ENCODE measurements at regions not wholly inside any gene's neighbourhood (a gene's known extent, or its start where the extent isn't known, plus 50 kb on each side); places are given as distances from the start of the nearest gene placed in this dataset.

- H3K4me1 ChIP-seq: no peaks in the 10 kb centered on the region
- DNase-seq (no peak), ATAC-seq (no peak)
- intact Hi-C loops (cut with DNase I): no loop called here
- H3K9me3 ChIP-seq: no peaks in the 10 kb centered on the region
- H3K4me3 ChIP-seq: no peak overlapping the region
- TF ChIP-seq, protein P1, sequence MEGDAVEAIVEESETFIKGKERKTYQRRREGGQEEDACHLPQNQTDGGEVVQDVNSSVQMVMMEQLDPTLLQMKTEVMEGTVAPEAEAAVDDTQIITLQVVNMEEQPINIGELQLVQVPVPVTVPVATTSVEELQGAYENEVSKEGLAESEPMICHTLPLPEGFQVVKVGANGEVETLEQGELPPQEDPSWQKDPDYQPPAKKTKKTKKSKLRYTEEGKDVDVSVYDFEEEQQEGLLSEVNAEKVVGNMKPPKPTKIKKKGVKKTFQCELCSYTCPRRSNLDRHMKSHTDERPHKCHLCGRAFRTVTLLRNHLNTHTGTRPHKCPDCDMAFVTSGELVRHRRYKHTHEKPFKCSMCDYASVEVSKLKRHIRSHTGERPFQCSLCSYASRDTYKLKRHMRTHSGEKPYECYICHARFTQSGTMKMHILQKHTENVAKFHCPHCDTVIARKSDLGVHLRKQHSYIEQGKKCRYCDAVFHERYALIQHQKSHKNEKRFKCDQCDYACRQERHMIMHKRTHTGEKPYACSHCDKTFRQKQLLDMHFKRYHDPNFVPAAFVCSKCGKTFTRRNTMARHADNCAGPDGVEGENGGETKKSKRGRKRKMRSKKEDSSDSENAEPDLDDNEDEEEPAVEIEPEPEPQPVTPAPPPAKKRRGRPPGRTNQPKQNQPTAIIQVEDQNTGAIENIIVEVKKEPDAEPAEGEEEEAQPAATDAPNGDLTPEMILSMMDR (IDR thresholded peaks at IDR 0.05): no peak
- H3K27ac ChIP-seq: no peak overlapping the region
- no peaks in the 10 kb centered on the region for H3K36me3 ChIP-seq
- H3K27me3 ChIP-seq: no peaks in the 10 kb centered on the region
These were observed 178.9 kb upstream of the VEGFC start for GRCh38 chr4:176971576-176972115.

DNA sequence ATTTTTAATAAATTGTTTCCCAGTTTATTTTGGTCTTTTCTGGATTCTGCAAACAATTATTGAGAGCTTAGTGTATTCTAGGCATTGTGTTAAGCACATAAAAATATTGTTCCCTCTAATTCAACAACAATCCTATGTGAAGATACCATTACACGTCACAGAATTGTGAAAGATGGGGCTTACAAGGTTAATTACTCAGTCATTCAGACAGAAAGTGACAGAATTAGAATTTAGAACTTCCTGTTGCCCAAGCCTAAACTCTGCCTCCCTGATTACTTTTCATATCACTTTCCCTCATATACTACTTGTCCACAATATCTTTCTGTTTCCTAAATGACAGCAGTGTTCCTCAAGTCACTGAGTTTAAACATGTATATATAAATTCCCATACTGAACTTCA is 186.7 kb upstream of the VEGFC start:
- Histone ChIP-seq H3K36me3 (no peaks in the 10 kb centered on the region), H3K4me1 (no peaks in the 10 kb centered on the region), H3K27ac (no peak overlapping the region), H3K4me3 (no peak overlapping the region), H3K9me3 (no peaks in the 10 kb centered on the region), H3K27me3 (no peaks in the 10 kb centered on the region)
- ATAC-seq: no peak
- TF ChIP-seq, protein P1 (IDR thresholded peaks at IDR 0.05): no peak
- DNase-seq: no peak
- intact Hi-C loops (cut with DNase I): no loop called here

DNA sequence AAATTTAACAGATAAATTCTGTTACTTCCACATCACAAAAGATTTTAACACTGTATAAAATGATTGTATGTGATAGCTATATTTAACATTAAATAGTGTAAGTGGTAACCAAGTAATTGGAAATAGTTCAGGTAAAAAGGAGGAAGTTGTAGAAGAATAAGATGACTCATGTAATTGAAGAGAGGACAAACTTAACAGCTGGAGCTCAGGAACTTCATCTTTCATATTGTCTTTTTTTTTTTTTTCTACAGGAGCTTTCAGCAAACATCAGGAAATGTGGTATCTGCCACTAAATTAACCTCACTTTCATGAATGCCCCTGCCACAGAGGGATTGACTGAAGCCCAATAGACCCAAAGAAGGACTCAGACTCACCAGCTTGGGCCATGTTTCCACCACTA is 188.4 kb upstream of the VEGFC start:
- Histone ChIP-seq H3K4me1 (no peaks in the 10 kb centered on the region), H3K27me3 (no peaks in the 10 kb centered on the region), H3K4me3 (no peak overlapping the region), H3K36me3 (no peaks in the 10 kb centered on the region), H3K27ac (no peak overlapping the region), H3K9me3 (no peaks in the 10 kb centered on the region)
- TF ChIP-seq, protein P1 (IDR thresholded peaks at IDR 0.05): no peak
- no peak for ATAC-seq
- DNase-seq: no peak
- intact Hi-C loops (cut with DNase I): no loop called here

GRCh38 chr4:176981551-176981950 is 188.8 kb upstream of the VEGFC start:
- peak; percentile 49 for ATAC-seq

DNA sequence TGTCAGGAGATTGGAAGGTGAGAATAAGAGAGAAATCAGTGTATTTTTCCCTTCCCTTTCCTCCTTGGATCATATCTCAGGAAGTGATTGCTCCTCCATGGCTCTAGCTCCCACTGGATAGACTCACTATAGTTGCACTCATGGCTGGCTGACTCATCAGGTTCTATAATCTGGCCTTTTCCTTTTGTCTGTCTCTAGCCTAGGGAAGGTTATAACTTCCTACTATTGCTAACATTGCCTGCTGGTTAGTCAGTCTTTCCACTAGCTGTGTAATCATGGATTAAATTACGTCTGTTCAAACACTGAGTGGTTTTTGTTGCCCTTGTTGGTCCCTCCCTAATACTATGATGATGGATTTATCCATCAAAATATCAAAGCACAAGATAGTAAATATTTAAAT is 195.5 kb upstream of the VEGFC start:
- TF ChIP-seq, protein P1 (IDR thresholded peaks at IDR 0.05): no peak
- DNase-seq (no peak), ATAC-seq (no peak)
- Histone ChIP-seq H3K4me1 (no peaks in the 10 kb centered on the region), H3K4me3 (no peak overlapping the region), H3K36me3 (no peaks in the 10 kb centered on the region), H3K27ac (no peak overlapping the region), H3K27me3 (no peaks in the 10 kb centered on the region), H3K9me3 (no peaks in the 10 kb centered on the region)
- intact Hi-C loops (cut with DNase I): no loop called here

More at GRCh38 chr4:176981551-176981950, 188.8 kb upstream of the VEGFC start:
- Histone ChIP-seq H3K36me3 (no peaks in the 10 kb centered on the region), H3K4me1 (no peaks in the 10 kb centered on the region), H3K27me3 (no peaks in the 10 kb centered on the region), H3K4me3 (no peak overlapping the region), H3K9me3 (no peaks in the 10 kb centered on the region), H3K27ac (peak overlapping the region; percentile 58)
- DNase-seq: no peak
- intact Hi-C loops (cut with DNase I): no loop called here
- TF ChIP-seq, protein P1 (IDR thresholded peaks at IDR 0.05): no peak

DNA sequence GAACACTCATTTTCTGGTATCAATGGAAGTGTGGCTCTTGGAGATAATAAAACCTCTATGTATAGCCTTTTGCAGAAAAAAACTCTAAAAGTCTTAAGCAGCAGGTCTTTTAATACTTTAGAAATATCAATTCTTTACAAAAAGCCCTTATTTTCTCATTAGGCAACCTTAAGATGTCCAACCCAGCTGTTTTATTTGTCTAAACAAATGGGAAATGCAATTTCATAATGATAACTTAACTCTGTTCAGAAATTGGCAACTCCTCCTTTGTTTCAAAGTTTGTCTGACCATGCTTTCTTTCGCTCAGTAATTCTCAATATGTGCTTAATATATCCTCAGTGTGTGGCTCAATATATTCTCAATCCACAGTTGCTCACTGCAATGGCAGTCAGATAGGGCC is 196.5 kb upstream of the VEGFC start:
- intact Hi-C loops (cut with DNase I): no loop called here
- DNase-seq: no peak
- Histone ChIP-seq H3K36me3 (no peaks in the 10 kb centered on the region), H3K4me3 (no peak overlapping the region), H3K4me1 (no peaks in the 10 kb centered on the region), H3K9me3 (no peaks in the 10 kb centered on the region), H3K27ac (no peak overlapping the region), H3K27me3 (no peaks in the 10 kb centered on the region)
- TF ChIP-seq, protein P1 (IDR thresholded peaks at IDR 0.05): no peak
- no peak for ATAC-seq

Measured in upper lobe of right lung (tissue), 1 donor.